ENCODE measurements at regions not wholly inside any gene's neighbourhood (a gene's known extent, or its start where the extent isn't known, plus 50 kb on each side); places are given as distances from the start of the nearest gene placed in this dataset.
A peak's percentile ranks its signal among the peaks of the same experiment; 100 is the strongest.

DNA sequence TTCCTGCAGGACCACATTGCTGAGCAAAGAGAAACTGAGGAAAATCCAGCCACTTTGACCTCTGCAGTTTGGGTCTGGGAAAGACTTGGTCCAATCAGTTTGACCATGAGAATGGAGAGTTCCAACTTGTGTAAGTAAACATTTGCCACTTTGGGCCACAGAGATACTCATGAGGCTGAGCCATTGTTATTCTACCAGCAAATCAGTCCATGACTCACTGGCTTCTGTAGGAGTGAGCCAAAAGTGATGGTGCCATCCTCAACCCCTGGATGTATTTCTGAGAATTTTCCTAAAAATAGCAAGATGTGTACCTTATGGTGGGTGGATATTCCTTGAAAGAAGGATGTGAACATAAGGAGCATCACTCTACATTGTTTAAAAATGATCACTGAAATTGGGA is 192.9 kb upstream of the OR4E1 start:
- Mint-ChIP-seq H3K4me3 (no peak overlapping the region), H3K27me3 (ENCODE audit: low read depth) (peaks cover 58% of the 10 kb centered on the region), H3K36me3 (ENCODE audit: low read depth) (no peaks in the 10 kb centered on the region), H3K9me3 (no peaks in the 10 kb centered on the region), H3K27ac (ENCODE audit: unreplicated experiment) (no peak overlapping the region), H3K4me1 (no peaks in the 10 kb centered on the region)
- TF ChIP-seq, protein P1, sequence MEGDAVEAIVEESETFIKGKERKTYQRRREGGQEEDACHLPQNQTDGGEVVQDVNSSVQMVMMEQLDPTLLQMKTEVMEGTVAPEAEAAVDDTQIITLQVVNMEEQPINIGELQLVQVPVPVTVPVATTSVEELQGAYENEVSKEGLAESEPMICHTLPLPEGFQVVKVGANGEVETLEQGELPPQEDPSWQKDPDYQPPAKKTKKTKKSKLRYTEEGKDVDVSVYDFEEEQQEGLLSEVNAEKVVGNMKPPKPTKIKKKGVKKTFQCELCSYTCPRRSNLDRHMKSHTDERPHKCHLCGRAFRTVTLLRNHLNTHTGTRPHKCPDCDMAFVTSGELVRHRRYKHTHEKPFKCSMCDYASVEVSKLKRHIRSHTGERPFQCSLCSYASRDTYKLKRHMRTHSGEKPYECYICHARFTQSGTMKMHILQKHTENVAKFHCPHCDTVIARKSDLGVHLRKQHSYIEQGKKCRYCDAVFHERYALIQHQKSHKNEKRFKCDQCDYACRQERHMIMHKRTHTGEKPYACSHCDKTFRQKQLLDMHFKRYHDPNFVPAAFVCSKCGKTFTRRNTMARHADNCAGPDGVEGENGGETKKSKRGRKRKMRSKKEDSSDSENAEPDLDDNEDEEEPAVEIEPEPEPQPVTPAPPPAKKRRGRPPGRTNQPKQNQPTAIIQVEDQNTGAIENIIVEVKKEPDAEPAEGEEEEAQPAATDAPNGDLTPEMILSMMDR (conservative IDR thresholded peaks at IDR 0.05) = no peak
- no peak for DNase-seq (ENCODE audit: low read depth, low spot score)

DNA sequence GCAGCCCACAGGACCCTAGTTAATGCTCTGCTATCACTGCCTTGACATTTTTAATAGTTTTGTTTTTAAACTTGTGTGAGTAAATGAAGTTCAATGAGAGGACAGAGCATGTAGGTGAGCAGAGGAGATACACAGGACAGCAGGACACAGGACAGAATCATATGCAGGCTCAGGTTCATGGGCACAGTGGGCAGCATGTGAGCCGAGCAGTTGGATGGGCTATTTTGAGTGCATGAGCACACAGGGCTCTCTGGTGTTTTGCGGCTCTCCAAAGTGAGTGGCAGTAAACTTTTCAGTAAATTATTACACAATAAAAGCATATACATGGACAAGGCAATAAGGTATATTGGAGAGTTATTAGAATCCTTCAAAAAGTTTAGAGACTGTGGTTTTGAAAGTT is 189.7 kb upstream of the OR4E1 start:
- no peaks in the 10 kb centered on the region for H3K9me3 Mint-ChIP-seq
- DNase-seq (ENCODE audit: low read depth, low spot score) = no peak
- no peak overlapping the region for H3K27ac Mint-ChIP-seq (ENCODE audit: unreplicated experiment)
- TF ChIP-seq, protein P1 (conservative IDR thresholded peaks at IDR 0.05) = no peak
- no peaks in the 10 kb centered on the region for H3K36me3 Mint-ChIP-seq (ENCODE audit: low read depth)
- H3K4me3 Mint-ChIP-seq = no peak overlapping the region
- H3K4me1 Mint-ChIP-seq = no peaks in the 10 kb centered on the region
- H3K27me3 Mint-ChIP-seq (ENCODE audit: low read depth) = peaks cover 74% of the 10 kb centered on the region

DNA sequence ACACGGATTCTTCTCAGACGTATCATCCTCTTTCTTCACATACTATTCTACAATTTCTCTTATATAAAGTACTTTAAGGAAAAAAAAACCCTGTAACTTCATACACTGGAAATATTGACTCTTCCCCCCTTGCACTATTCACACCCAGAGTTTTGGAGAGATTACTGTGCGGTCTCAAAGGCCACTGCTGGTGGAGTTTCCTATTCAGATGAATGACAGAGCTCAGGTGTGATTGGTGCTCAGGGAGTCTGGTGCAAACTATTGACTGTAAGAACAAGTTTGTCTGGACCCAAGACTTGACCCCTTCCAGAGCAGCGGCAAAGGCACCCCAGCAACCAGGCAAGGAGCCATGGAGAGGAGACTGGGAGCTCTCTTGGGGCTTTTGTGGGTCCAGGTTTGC is 187.5 kb upstream of the OR4E1 start:
- Mint-ChIP-seq H3K27ac (ENCODE audit: unreplicated experiment) (no peak overlapping the region), H3K4me3 (no peak overlapping the region), H3K9me3 (no peaks in the 10 kb centered on the region), H3K4me1 (no peaks in the 10 kb centered on the region), H3K36me3 (ENCODE audit: low read depth) (no peaks in the 10 kb centered on the region), H3K27me3 (ENCODE audit: low read depth) (peaks cover 75% of the 10 kb centered on the region)
- TF ChIP-seq, protein P1 (conservative IDR thresholded peaks at IDR 0.05) = no peak
- no peak for DNase-seq (ENCODE audit: low read depth, low spot score)

DNA sequence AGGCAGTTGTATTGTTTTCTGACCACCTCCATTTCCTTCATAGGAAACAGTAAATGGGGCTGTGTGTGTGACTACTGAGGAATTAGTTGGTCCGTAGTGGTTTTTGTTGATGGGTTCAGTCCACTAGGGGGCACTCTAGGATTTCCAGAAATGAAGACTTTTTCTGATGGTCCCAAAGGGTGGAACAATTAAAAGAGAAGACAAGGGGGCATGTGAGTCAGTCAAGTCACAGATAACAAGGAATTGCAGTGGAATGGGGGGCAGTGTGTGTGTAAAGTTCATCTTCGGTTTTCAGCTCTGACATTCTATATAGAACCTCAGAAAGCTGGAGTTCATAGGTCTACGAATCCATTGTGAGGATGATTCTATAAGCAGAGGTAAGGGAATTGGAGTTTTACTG is 186.6 kb upstream of the OR4E1 start:
- DNase-seq (ENCODE audit: low read depth, low spot score) = no peak
- peaks cover 72% of the 10 kb centered on the region for H3K27me3 Mint-ChIP-seq (ENCODE audit: low read depth)
- H3K4me3 Mint-ChIP-seq = no peak overlapping the region
- TF ChIP-seq, protein P1 (conservative IDR thresholded peaks at IDR 0.05) = peak; percentile 59
- no peak overlapping the region for H3K27ac Mint-ChIP-seq (ENCODE audit: unreplicated experiment)
- H3K4me1 Mint-ChIP-seq = no peaks in the 10 kb centered on the region
- no peaks in the 10 kb centered on the region for H3K9me3 Mint-ChIP-seq
- no peaks in the 10 kb centered on the region for H3K36me3 Mint-ChIP-seq (ENCODE audit: low read depth)

DNA sequence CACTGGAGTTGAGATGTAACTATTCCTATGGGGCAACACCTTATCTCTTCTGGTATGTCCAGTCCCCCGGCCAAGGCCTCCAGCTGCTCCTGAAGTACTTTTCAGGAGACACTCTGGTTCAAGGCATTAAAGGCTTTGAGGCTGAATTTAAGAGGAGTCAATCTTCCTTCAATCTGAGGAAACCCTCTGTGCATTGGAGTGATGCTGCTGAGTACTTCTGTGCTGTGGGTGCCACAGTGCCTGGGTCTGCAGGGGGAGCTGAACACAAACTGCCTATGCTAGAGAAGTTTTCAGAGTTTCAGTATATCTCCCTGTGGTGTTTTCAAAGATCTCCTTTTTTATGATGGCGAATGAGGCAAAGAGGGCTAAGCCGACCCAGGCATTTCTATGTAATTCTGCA is 179.2 kb upstream of the OR4E1 start:
- no peak overlapping the region for H3K27ac Mint-ChIP-seq (ENCODE audit: unreplicated experiment)
- no peaks in the 10 kb centered on the region for H3K36me3 Mint-ChIP-seq (ENCODE audit: low read depth)
- H3K9me3 Mint-ChIP-seq = no peaks in the 10 kb centered on the region
- peaks cover 66% of the 10 kb centered on the region for H3K27me3 Mint-ChIP-seq (ENCODE audit: low read depth)
- DNase-seq (ENCODE audit: low read depth, low spot score) = no peak
- H3K4me1 Mint-ChIP-seq = peaks cover 4% of the 10 kb centered on the region
- TF ChIP-seq, protein P1 (conservative IDR thresholded peaks at IDR 0.05) = no peak
- no peak overlapping the region for H3K4me3 Mint-ChIP-seq

Data from neural crest cell (in vitro differentiated cells).